GM18951 (cell line): ENCODE measurements at regions not wholly inside any gene's neighbourhood (a gene's known extent, or its start where the extent isn't known, plus 50 kb on each side); places are given as distances from the start of the nearest gene placed in this dataset.
"Not testable (repeated sequence)": the region's sequence is repeated elsewhere in the genome, so short reads cannot be mapped to it uniquely, and the experiment has no call there.

ENCODE experiments used
- POLR2A ChIP-seq: IDR thresholded peaks from 4 replicates; pipeline ENCODE4 v1.6.1; 2011; ENCODE audit warnings: mild to moderate bottlenecking; ENCODE audit not compliant: insufficient read length, insufficient read depth; ENCODE audit errors: extremely low read depth
- in situ Hi-C: fragments of 300-500 bp; cut with MboI; formaldehyde crosslinking; loops from one replicate; pipeline ENCODE4 v1.12.0; 2022; ENCODE audit warnings: low sequenced_read_pairs, mixed read lengths, inconsistent platforms; ENCODE audit not compliant: unreplicated experiment

- no peak for TF ChIP-seq POLR2A
- in situ Hi-C loops = no loop called here
Observed at GRCh38 chr2:195252018-195252417, 405.0 kb upstream of the SLC39A10 start.

- in situ Hi-C loops = no loop called here
- no peak for TF ChIP-seq POLR2A
Observed at GRCh38 chr2:195251214-195251613, 405.8 kb upstream of the SLC39A10 start.

GRCh38 chr2:195238826-195239225 lies 418.2 kb upstream of the SLC39A10 start:
- in situ Hi-C loops = no loop called here
- TF ChIP-seq POLR2A = no peak

- TF ChIP-seq POLR2A = no peak
- in situ Hi-C loops = no loop called here
Observed at GRCh38 chr2:195238379-195238778, 418.6 kb upstream of the SLC39A10 start.

GRCh38 chr2:195228547-195228946 lies 428.5 kb upstream of the SLC39A10 start:
- in situ Hi-C loops = not testable (repeated sequence)

GRCh38 chr2:195214072-195214471 lies 443.0 kb upstream of the SLC39A10 start:
- TF ChIP-seq POLR2A = no peak
- in situ Hi-C loops = no loop called here

GRCh38 chr2:195212586-195212985 lies 444.4 kb upstream of the SLC39A10 start:
- in situ Hi-C loops = no loop called here
- TF ChIP-seq POLR2A = no peak

GRCh38 chr2:195202163-195202845 lies 454.7 kb upstream of the SLC39A10 start:
- in situ Hi-C loops = no loop called here
- no peak for TF ChIP-seq POLR2A

DNA sequence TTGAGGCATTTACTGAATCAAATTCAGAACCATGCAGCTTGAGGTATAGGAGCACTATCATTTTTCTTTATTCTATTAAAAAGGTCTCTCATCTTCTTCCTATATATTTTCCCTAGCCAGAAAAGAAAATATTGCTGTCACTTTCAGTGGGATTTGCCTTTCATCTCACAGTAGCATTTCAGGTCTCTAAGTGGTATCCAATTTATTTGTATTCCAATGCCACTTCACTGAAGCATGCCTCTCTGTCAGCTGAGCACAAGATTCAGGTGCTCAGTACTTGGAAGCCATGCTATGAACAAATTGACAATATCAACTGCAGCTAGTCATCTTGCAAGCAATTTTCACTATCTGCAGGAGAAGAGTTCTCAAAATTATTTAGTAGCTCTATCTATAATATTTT lies 457.2 kb upstream of the SLC39A10 start:
- in situ Hi-C loops = no loop called here
- no peak for TF ChIP-seq POLR2A

DNA sequence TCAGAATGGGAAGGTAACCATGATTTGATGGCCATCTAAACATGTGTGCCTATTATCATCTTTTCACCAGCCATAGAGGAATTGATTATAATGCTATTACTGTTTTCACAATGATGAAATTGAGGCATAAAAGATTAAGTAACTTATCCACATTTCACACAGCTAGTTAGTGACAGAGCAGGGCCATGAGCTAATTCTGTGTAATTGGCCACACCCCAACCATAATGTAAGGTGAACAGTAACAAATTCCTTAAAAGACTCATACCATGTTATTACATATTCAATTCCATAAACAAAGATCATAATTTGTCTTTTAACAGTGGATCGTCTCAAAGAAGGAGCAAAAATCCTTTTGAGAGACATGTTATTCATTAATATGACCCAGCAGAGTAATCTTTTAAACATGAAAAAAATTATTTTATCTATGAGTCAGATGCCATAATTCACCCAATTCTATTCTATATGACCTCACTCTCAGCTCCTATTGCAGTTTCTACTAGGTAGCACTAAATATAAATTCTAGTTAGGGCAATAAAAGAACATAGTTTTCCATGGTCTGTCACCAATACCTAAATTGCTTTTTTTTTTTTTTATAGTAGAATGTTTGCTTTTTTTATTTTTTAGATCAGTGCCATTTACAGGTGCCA lies 475.8 kb upstream of the SLC39A10 start:
- no peak for TF ChIP-seq POLR2A
- in situ Hi-C loops = no loop called here

- TF ChIP-seq POLR2A = no peak
- in situ Hi-C loops = no loop called here
Observed at GRCh38 chr2:195168369-195168768, 488.7 kb upstream of the SLC39A10 start.

- TF ChIP-seq POLR2A = no peak
- in situ Hi-C loops = no loop called here
Observed at GRCh38 chr2:195164930-195165329, 492.1 kb upstream of the SLC39A10 start.

- in situ Hi-C loops = no loop called here
- TF ChIP-seq POLR2A = no peak
Observed at GRCh38 chr2:195162918-195163317, 494.1 kb upstream of the SLC39A10 start.

DNA sequence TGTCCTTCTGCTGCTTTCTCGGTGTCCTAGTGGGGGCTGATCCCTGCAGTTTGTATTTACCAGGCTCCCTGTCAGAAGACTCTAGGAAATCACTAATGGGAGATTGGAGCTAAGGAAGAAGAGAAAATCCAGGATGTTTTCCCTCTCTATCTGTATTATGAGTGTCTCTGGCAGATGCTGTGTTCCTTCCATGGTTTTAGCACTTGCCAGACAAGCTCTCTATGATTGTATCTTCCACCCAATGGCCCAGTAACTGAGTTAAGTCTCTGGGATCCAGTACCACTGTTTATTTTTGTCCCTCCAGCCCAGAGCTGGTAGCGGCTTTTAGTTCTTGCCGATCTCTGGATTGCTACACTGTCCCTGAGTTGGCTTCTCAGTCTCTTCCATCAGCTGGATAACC lies 494.8 kb upstream of the SLC39A10 start:
- in situ Hi-C loops = no loop called here
- TF ChIP-seq POLR2A = no peak
